Activated CD8-positive, alpha-beta T cell treated with anti-CD3 and anti-CD28 coated beads for 36 hours (primary cell): ENCODE measurements at regions not wholly inside any gene's neighbourhood (a gene's known extent, or its start where the extent isn't known, plus 50 kb on each side); places are given as distances from the start of the nearest gene placed in this dataset.

Experiments
- ATAC-seq: fragments of 200-7000 bp; cut with Tn5 transposase; one replicate; pipeline ENCODE4 v1.10.0; 2021; ENCODE audit warnings: mild to moderate bottlenecking, moderate library complexity
- CTCF ChIA-PET: fragments of 350-600 bp; sonication (Branson Sonifier 250); formaldehyde crosslinking; loops from one replicate; lab custom pipeline; 2021; ENCODE audit warnings: antibody characterized with exemption; lab: Charles Lee
- POLR2A ChIA-PET: fragments of 350-600 bp; sonication (Branson Sonifier 250); formaldehyde crosslinking; loops from one replicate; lab custom pipeline; 2021; ENCODE audit warnings: antibody characterized with exemption; lab: Charles Lee
- DNase-seq: peaks from one replicate; pipeline ENCODE4 v3.0.0-alpha.2; 2020
- H3K27ac Mint-ChIP-seq: one replicate; pipeline ENCODE4 v1.8.0; 2021; ENCODE audit warnings: mild to moderate bottlenecking, mixed read lengths
- H3K27me3 Mint-ChIP-seq: one replicate; pipeline ENCODE4 v1.8.0; 2021; ENCODE audit warnings: mixed read lengths
- H3K36me3 Mint-ChIP-seq: one replicate; pipeline ENCODE4 v1.8.0; 2021; ENCODE audit warnings: low read depth, mixed read lengths
- H3K4me1 Mint-ChIP-seq: one replicate; pipeline ENCODE4 v1.8.0; 2021; ENCODE audit warnings: low read depth, mixed read lengths
- H3K4me3 Mint-ChIP-seq: one replicate; pipeline ENCODE4 v1.8.0; 2021; ENCODE audit warnings: mild to moderate bottlenecking, moderate library complexity, mixed read lengths
- H3K9me3 Mint-ChIP-seq: one replicate; pipeline ENCODE4 v1.8.0; 2021; ENCODE audit warnings: mixed read lengths
- intact Hi-C: fragments of 100-400 bp; cut with micrococcal nuclease; formaldehyde crosslinking; loops from one replicate; pipeline ENCODE4 v1.10.0; 2022
- TF ChIP-seq, protein P1 (sequence below): fragments of 200-600 bp; IDR thresholded peaks from one replicate; pipeline ENCODE4 v1.8.0; 2022; ENCODE audit warnings: antibody characterized with exemption, mild to moderate bottlenecking

GRCh38 chr13:90623318-90624011 is 724.0 kb upstream of the MIR17HG start:
- intact Hi-C loops = no loop called here
- Mint-ChIP-seq H3K9me3 (peaks cover 6% of the 10 kb centered on the region), H3K36me3 (no peaks in the 10 kb centered on the region), H3K4me1 (no peaks in the 10 kb centered on the region), H3K27me3 (no peaks in the 10 kb centered on the region), H3K27ac (no peak overlapping the region), H3K4me3 (no peak overlapping the region)
- ChIA-PET CTCF (no interaction called here), POLR2A (interaction anchor here (1.1 kb wide), 1 partner anchor 37 kb away, joined by 3 read pairs; no protein-coding TSS in a partner anchor)
- no peak for ATAC-seq
- DNase-seq = no peak
- TF ChIP-seq, protein P1, sequence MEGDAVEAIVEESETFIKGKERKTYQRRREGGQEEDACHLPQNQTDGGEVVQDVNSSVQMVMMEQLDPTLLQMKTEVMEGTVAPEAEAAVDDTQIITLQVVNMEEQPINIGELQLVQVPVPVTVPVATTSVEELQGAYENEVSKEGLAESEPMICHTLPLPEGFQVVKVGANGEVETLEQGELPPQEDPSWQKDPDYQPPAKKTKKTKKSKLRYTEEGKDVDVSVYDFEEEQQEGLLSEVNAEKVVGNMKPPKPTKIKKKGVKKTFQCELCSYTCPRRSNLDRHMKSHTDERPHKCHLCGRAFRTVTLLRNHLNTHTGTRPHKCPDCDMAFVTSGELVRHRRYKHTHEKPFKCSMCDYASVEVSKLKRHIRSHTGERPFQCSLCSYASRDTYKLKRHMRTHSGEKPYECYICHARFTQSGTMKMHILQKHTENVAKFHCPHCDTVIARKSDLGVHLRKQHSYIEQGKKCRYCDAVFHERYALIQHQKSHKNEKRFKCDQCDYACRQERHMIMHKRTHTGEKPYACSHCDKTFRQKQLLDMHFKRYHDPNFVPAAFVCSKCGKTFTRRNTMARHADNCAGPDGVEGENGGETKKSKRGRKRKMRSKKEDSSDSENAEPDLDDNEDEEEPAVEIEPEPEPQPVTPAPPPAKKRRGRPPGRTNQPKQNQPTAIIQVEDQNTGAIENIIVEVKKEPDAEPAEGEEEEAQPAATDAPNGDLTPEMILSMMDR = no peak

DNA sequence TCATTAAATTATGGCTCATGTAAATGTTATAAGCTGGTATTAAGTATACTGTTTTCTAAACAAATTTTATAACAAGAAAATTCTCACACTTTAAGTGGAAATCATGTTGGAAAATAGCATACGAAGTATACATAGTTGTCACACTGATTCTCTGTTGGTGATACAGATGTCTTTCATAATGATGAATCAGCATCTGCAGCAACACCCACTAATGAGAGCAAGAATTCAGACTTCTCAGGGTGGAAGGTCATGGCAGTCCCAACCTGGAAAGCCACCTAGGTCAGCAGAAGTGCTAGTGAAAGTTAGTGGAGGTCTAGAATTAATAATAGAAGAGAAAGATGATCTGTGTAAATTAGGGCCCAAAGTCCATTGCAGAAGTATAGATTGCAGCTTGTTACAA is 719.7 kb upstream of the MIR17HG start:
- H3K9me3 Mint-ChIP-seq = peaks cover 5% of the 10 kb centered on the region
- ChIA-PET CTCF (no interaction called here), POLR2A (no interaction called here)
- DNase-seq = no peak
- no peaks in the 10 kb centered on the region for H3K4me1 Mint-ChIP-seq
- H3K27me3 Mint-ChIP-seq = no peaks in the 10 kb centered on the region
- TF ChIP-seq, protein P1 = no peak
- no peaks in the 10 kb centered on the region for H3K36me3 Mint-ChIP-seq
- no peak overlapping the region for H3K4me3 Mint-ChIP-seq
- no peak for ATAC-seq
- no peak overlapping the region for H3K27ac Mint-ChIP-seq
- intact Hi-C loops = no loop called here

DNA sequence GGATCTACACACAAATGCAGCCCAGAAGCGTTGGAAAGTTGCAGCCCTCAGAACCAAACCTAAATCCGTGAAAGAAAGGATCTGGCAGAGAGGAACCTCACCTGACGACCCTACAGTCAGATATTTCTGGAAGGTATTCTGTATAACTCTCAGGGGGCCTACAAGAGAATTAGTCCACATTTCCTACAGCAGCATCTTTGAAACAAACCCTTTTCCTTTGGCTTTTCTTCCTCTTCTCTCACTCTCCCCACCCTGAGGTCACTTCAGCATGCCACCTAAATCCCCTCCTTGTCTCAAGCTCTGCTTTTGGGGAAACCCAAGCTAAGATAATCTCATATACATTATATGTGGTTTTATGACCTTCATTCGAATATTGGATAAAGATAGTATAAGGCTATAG is 719.0 kb upstream of the MIR17HG start:
- Mint-ChIP-seq H3K4me3 (no peak overlapping the region), H3K9me3 (peaks cover 5% of the 10 kb centered on the region), H3K27ac (no peak overlapping the region), H3K36me3 (no peaks in the 10 kb centered on the region), H3K4me1 (no peaks in the 10 kb centered on the region), H3K27me3 (no peaks in the 10 kb centered on the region)
- ATAC-seq = no peak
- TF ChIP-seq, protein P1 = no peak
- intact Hi-C loops = no loop called here
- DNase-seq = no peak
- POLR2A ChIA-PET = no interaction called here
- CTCF ChIA-PET = interaction anchor here (0.5 kb wide), 1 partner anchor 91 kb away, joined by 3 read pairs; no protein-coding TSS in a partner anchor

- Mint-ChIP-seq H3K9me3 (peaks cover 2% of the 10 kb centered on the region), H3K4me1 (no peaks in the 10 kb centered on the region), H3K27me3 (no peaks in the 10 kb centered on the region), H3K27ac (no peak overlapping the region), H3K4me3 (no peak overlapping the region), H3K36me3 (no peaks in the 10 kb centered on the region)
- CTCF ChIA-PET = no interaction called here
- TF ChIP-seq, protein P1 = no peak
- POLR2A ChIA-PET = no interaction called here
- DNase-seq (no peak), ATAC-seq (no peak)
- intact Hi-C loops = no loop called here
Measured at GRCh38 chr13:90630716-90631115, 716.8 kb upstream of the MIR17HG start.

- no peaks in the 10 kb centered on the region for H3K36me3 Mint-ChIP-seq
- intact Hi-C loops = no loop called here
- H3K9me3 Mint-ChIP-seq = peaks cover 2% of the 10 kb centered on the region
- no peaks in the 10 kb centered on the region for H3K4me1 Mint-ChIP-seq
- H3K4me3 Mint-ChIP-seq = no peak overlapping the region
- no peak overlapping the region for H3K27ac Mint-ChIP-seq
- H3K27me3 Mint-ChIP-seq = no peaks in the 10 kb centered on the region
- ChIA-PET POLR2A (no interaction called here), CTCF (no interaction called here)
- ATAC-seq (no peak), DNase-seq (no peak)
- TF ChIP-seq, protein P1 = no peak
Measured at GRCh38 chr13:90632184-90632583, 715.3 kb upstream of the MIR17HG start.
